NCI-H1092 (cell line): ENCODE measurements at regions not wholly inside any gene's neighbourhood (a gene's known extent, or its start where the extent isn't known, plus 50 kb on each side); places are given as distances from the start of the nearest gene placed in this dataset.

ENCODE experiments used
- DNase-seq: peaks from one replicate; lab custom pipeline; 2025; lab: John Stamatoyannopoulos, UW

GRCh38 chr3:76972624-76973296 lies 67.1 kb upstream of the ROBO2 start:
- no peak for DNase-seq

- no peak for DNase-seq
Measured at GRCh38 chr3:76976996-76977395, 62.9 kb upstream of the ROBO2 start.

GRCh38 chr3:76985645-76986044 lies 54.3 kb upstream of the ROBO2 start:
- no peak for DNase-seq

- no peak for DNase-seq
Measured at GRCh38 chr3:76986876-76987474, 52.9 kb upstream of the ROBO2 start.
